OCI-LY1 (cell line): ENCODE measurements at regions not wholly inside any gene's neighbourhood (a gene's known extent, or its start where the extent isn't known, plus 50 kb on each side); places are given as distances from the start of the nearest gene placed in this dataset.

ENCODE experiments used
- H2AFZ ChIP-seq: fragments of 200-600 bp; sonication (generic), shearing (Covaris generic); 2 replicates; pipeline ENCODE4 v1.6.0; 2014; ENCODE audit warnings: antibody characterized with exemption, mild to moderate bottlenecking, low read length
- H3F3A ChIP-seq: fragments of 200-600 bp; sonication (generic), shearing (Covaris generic); 2 replicates; pipeline ENCODE4 v1.6.0; 2014; ENCODE audit warnings: mild to moderate bottlenecking, antibody characterized with exemption, low read length, moderate library complexity; ENCODE audit not compliant: insufficient read depth
- H3K27ac ChIP-seq: fragments of 200-600 bp; sonication (generic); 2 replicates; pipeline ENCODE4 v1.5.1; 2014; ENCODE audit warnings: low read length, mixed run types, mild to moderate bottlenecking, low read depth; ENCODE audit not compliant: poor library complexity, severe bottlenecking
- H3K27me3 ChIP-seq: fragments of 200-600 bp; sonication (generic); 2 replicates; pipeline ENCODE4 v1.6.0; 2014; ENCODE audit warnings: antibody characterized with exemption, mild to moderate bottlenecking, low read length, moderate library complexity; ENCODE audit not compliant: insufficient read depth
- H3K36me3 ChIP-seq: fragments of 200-600 bp; sonication (generic); 2 replicates; pipeline ENCODE4 v1.6.1; 2014; ENCODE audit warnings: mild to moderate bottlenecking, antibody characterized with exemption, low read length, moderate library complexity, mixed read lengths; ENCODE audit not compliant: insufficient read depth
- H3K4me1 ChIP-seq: fragments of 200-600 bp; sonication (generic); 2 replicates; pipeline ENCODE4 v1.5.1; 2014; ENCODE audit warnings: mild to moderate bottlenecking, low read length, moderate library complexity; ENCODE audit not compliant: insufficient read depth, severe bottlenecking
- H3K4me2 ChIP-seq: fragments of 200-600 bp; sonication (generic), shearing (Covaris generic); 2 replicates; pipeline ENCODE4 v1.6.1; 2014; ENCODE audit warnings: low read length
- H3K4me3 ChIP-seq: fragments of 200-600 bp; sonication (generic); 2 replicates; pipeline ENCODE4 v1.5.1; 2014; ENCODE audit warnings: low read length, low read depth, mild to moderate bottlenecking, mixed read lengths; ENCODE audit not compliant: poor library complexity, severe bottlenecking
- H3K79me2 ChIP-seq: fragments of 200-600 bp; shearing (Covaris generic); 2 replicates; pipeline ENCODE4 v1.6.1; 2016; ENCODE audit warnings: mixed run types, low read length, mixed read lengths; ENCODE audit not compliant: insufficient read depth
- H3K9ac ChIP-seq: fragments of 200-600 bp; sonication (generic), shearing (Covaris generic); 2 replicates; pipeline ENCODE4 v1.6.1; 2014; ENCODE audit warnings: mild to moderate bottlenecking, low read length, mixed read lengths
- H3K9me2 ChIP-seq: fragments of 200-600 bp; sonication (generic), shearing (Covaris generic); 2 replicates; pipeline ENCODE4 v1.6.1; 2014; ENCODE audit warnings: low read depth, mild to moderate bottlenecking, low read length, mixed read lengths
- H3K9me3 ChIP-seq: fragments of 200-600 bp; shearing (Covaris generic); 2 replicates; pipeline ENCODE4 v1.6.1; 2014; ENCODE audit warnings: low read length, mixed read lengths
- H4K20me1 ChIP-seq: fragments of 200-600 bp; sonication (generic), shearing (Covaris generic); 2 replicates; pipeline ENCODE4 v1.6.0; 2016; ENCODE audit warnings: mild to moderate bottlenecking, low read length; ENCODE audit not compliant: insufficient read depth
- EZH2 ChIP-seq: fragments of 200-600 bp; sonication (generic), shearing (Covaris generic); IDR thresholded peaks from 2 replicates; pipeline ENCODE4 v1.8.0; 2017; ENCODE audit warnings: borderline replicate concordance, mixed run types, mild to moderate bottlenecking, antibody characterized with exemption, low read length, moderate library complexity, mixed read lengths
- TF ChIP-seq, protein P1 (sequence below): fragments of 200-600 bp; sonication (generic), shearing (Covaris generic); IDR thresholded peaks from 2 replicates; pipeline ENCODE4 v1.5.1; 2017; ENCODE audit warnings: mild to moderate bottlenecking, antibody characterized with exemption, low read length, moderate library complexity, mixed read lengths

DNA sequence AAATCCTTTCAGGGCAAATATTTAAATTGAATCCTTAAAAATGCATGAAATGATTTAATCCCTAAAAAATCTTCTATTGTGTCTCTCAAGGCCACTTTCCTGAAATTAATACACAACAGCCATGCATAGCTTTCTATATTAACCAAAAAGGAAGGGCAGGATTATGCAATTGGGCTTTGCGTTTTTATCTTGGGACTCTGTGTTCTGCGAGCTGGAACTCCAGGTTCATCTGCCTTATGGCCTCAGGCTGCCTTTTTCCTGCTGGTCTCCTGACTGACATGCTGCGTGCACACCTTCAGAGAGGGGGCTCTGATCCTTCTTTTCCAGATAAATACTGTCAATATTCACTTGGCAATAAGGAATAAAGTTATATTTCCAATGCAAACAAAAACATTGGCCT lies 141.7 kb upstream of the GRIA4 start:
- no peak overlapping the region for H3K9ac ChIP-seq
- TF ChIP-seq, protein P1, sequence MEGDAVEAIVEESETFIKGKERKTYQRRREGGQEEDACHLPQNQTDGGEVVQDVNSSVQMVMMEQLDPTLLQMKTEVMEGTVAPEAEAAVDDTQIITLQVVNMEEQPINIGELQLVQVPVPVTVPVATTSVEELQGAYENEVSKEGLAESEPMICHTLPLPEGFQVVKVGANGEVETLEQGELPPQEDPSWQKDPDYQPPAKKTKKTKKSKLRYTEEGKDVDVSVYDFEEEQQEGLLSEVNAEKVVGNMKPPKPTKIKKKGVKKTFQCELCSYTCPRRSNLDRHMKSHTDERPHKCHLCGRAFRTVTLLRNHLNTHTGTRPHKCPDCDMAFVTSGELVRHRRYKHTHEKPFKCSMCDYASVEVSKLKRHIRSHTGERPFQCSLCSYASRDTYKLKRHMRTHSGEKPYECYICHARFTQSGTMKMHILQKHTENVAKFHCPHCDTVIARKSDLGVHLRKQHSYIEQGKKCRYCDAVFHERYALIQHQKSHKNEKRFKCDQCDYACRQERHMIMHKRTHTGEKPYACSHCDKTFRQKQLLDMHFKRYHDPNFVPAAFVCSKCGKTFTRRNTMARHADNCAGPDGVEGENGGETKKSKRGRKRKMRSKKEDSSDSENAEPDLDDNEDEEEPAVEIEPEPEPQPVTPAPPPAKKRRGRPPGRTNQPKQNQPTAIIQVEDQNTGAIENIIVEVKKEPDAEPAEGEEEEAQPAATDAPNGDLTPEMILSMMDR = no peak
- no peak for TF ChIP-seq EZH2

DNA sequence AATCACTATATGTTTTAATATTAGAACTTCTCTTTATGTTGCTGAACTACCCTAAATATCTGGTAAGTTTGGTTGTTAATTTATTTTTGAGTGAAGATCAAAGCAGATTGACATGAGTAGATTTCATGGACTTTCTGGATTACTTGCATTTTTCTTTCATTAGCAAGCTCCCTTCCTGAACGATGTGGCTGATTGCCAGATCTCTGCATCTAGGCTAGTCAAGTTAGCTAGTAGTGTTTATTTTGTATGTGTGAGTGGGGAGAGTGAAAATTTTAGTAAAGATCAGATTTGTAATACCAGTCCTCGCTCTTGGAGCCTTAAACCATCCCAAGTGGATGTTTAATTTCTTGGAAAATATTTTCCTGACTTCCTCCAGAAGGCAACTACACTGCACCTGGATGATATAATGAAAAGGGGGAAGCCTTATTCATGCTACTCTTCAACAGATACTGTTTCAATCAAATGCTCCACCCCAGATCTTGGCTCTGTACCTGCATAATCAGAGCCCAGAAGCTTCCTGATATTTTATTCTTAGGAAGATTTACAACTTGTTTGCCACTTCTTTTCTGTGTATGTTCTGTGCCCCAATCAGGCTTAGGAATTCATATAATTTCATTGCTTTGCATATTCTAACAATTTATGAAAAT lies 143.2 kb upstream of the GRIA4 start:
- Histone ChIP-seq H3K4me1 (no peaks in the 10 kb centered on the region), H3K9me3 (no peaks in the 10 kb centered on the region), H3K4me3 (no peak overlapping the region), H3K4me2 (no peak overlapping the region), H3K27me3 (no peaks in the 10 kb centered on the region), H3K27ac (no peak overlapping the region), H3K36me3 (no peaks in the 10 kb centered on the region), H3K79me2 (no peaks in the 10 kb centered on the region), H3K9ac (no peak overlapping the region), H4K20me1 (no peaks in the 10 kb centered on the region), H3F3A (no peaks in the 10 kb centered on the region), H2AFZ (no peak overlapping the region), H3K9me2 (no peaks in the 10 kb centered on the region)
- TF ChIP-seq, protein P1 = no peak
- TF ChIP-seq EZH2 = no peak

More for the DNA sequence above, 141.7 kb upstream of the GRIA4 start:
- no peaks in the 10 kb centered on the region for H3K9me3 ChIP-seq
- no peak overlapping the region for H3K4me3 ChIP-seq
- H3K79me2 ChIP-seq = no peaks in the 10 kb centered on the region
- H3K36me3 ChIP-seq = no peaks in the 10 kb centered on the region
- H3F3A ChIP-seq = no peaks in the 10 kb centered on the region
- no peaks in the 10 kb centered on the region for H3K9me2 ChIP-seq
- no peaks in the 10 kb centered on the region for H3K27me3 ChIP-seq
- no peak overlapping the region for H3K4me2 ChIP-seq
- H3K27ac ChIP-seq = no peak overlapping the region
- H2AFZ ChIP-seq = no peak overlapping the region
- H3K4me1 ChIP-seq = no peaks in the 10 kb centered on the region
- H4K20me1 ChIP-seq = no peaks in the 10 kb centered on the region

DNA sequence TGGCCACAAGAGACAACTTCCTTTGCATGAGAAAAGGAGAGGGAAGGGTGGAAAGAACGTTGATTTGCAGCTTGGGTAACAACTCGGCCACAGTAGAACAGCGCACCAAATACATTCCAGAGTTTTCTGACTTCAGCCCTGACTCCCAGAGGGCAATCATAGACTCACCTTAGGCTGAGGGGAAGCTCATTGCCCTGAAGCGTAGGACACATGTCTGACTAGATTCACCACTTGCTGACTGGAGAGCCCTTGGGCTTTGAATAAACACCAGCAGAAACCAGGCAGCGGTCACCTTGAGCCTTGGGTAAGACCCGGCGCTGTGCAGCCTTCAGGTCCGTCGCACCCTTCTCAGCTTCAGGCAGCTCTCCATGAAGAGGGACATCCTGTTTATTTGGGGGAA lies 151.8 kb upstream of the GRIA4 start:
- no peaks in the 10 kb centered on the region for H3K27me3 ChIP-seq
- no peak overlapping the region for H3K4me2 ChIP-seq
- H3K27ac ChIP-seq = no peak overlapping the region
- H3K9ac ChIP-seq = no peak overlapping the region
- H3K36me3 ChIP-seq = no peaks in the 10 kb centered on the region
- H2AFZ ChIP-seq = no peak overlapping the region
- no peaks in the 10 kb centered on the region for H3F3A ChIP-seq
- no peaks in the 10 kb centered on the region for H3K9me2 ChIP-seq
- H4K20me1 ChIP-seq = no peaks in the 10 kb centered on the region
- no peaks in the 10 kb centered on the region for H3K4me1 ChIP-seq
- H3K79me2 ChIP-seq = no peaks in the 10 kb centered on the region
- TF ChIP-seq EZH2 = no peak
- TF ChIP-seq, protein P1 = no peak
- H3K4me3 ChIP-seq = no peak overlapping the region
- no peaks in the 10 kb centered on the region for H3K9me3 ChIP-seq
